ENCODE measurements at regions not wholly inside any gene's neighbourhood (a gene's known extent, or its start where the extent isn't known, plus 50 kb on each side); places are given as distances from the start of the nearest gene placed in this dataset.

DNA sequence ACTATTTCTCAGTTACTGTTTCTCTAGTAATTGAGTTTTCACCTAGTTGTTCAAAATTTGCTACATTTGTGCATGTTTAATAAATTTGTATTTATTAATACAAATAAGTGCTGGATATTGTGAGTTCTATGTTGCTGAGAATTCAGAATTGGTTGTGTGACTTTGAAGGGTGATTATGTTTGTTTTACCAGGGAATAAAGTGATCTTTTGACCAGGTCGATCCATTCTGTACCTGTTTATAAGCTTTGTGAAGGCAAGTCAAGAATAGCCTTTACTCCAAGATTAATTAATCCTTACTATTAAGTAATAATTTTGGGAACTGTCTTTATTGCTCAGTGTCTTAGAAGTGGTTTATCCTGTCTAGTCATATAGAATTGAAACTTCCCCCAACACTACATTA lies 230.0 kb upstream of the GYPC start:
- Mint-ChIP-seq H3K27ac (no peak overlapping the region), H3K4me1 (ENCODE audit: low read depth) (no peaks in the 10 kb centered on the region), H3K9me3 (peaks cover 2% of the 10 kb centered on the region), H3K27me3 (peaks cover 14% of the 10 kb centered on the region), H3K4me3 (no peak overlapping the region), H3K36me3 (ENCODE audit: low read depth) (no peaks in the 10 kb centered on the region)
- TF ChIP-seq, protein P1, sequence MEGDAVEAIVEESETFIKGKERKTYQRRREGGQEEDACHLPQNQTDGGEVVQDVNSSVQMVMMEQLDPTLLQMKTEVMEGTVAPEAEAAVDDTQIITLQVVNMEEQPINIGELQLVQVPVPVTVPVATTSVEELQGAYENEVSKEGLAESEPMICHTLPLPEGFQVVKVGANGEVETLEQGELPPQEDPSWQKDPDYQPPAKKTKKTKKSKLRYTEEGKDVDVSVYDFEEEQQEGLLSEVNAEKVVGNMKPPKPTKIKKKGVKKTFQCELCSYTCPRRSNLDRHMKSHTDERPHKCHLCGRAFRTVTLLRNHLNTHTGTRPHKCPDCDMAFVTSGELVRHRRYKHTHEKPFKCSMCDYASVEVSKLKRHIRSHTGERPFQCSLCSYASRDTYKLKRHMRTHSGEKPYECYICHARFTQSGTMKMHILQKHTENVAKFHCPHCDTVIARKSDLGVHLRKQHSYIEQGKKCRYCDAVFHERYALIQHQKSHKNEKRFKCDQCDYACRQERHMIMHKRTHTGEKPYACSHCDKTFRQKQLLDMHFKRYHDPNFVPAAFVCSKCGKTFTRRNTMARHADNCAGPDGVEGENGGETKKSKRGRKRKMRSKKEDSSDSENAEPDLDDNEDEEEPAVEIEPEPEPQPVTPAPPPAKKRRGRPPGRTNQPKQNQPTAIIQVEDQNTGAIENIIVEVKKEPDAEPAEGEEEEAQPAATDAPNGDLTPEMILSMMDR (IDR thresholded peaks at IDR 0.05), result no peak
- DNase-seq (no peak), ATAC-seq (no peak)
- intact Hi-C loops (cut with micrococcal nuclease), result no loop called here
- POLR2A ChIA-PET, result no interaction called here
- CTCF ChIA-PET, result no interaction called here

DNA sequence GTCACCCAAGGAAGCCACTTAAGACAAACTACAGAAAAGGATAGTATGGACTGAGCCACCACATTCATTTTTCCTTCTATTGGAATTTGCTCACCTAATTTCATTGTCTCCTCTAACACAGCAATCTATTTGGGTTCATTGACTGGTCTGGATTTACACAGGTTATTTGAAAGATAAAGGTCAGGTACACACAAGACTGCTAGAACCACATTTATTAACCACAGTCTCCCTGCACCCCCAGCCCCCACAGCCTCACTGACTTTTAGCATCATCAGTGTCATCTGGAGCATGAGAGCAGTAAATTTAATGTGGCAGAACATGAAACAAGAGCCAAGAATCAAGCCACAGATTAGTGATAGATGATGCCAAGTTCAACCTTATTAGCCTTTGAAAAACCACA lies 226.9 kb upstream of the GYPC start:
- no peaks in the 10 kb centered on the region for H3K4me1 Mint-ChIP-seq (ENCODE audit: low read depth)
- TF ChIP-seq, protein P1 (IDR thresholded peaks at IDR 0.05), result no peak
- no peaks in the 10 kb centered on the region for H3K9me3 Mint-ChIP-seq
- intact Hi-C loops (cut with micrococcal nuclease), result no loop called here
- no peaks in the 10 kb centered on the region for H3K36me3 Mint-ChIP-seq (ENCODE audit: low read depth)
- H3K4me3 Mint-ChIP-seq, result no peak overlapping the region
- no peak overlapping the region for H3K27ac Mint-ChIP-seq
- POLR2A ChIA-PET, result no interaction called here
- no peak for DNase-seq
- H3K27me3 Mint-ChIP-seq, result peaks cover 15% of the 10 kb centered on the region
- CTCF ChIA-PET, result no interaction called here
- no peak for ATAC-seq

DNA sequence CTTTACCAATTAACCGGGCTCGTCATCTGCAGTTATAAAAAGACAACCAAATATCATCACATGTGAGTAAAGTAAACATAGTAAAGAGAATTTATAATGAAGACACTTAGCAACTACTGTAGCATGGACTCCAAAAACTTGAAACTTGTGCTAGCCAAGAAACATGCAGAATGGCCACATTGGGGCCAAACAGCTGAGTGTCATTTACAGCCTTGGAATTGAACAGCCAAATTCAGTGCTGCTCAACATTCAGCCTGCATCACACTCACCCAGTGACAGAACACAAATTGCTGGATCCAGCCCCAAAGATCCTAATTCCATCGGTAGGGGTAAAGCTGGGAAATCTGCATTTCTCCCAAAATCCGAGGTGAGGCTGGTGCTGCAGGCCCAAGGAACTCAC lies 224.8 kb upstream of the GYPC start:
- TF ChIP-seq, protein P1 (IDR thresholded peaks at IDR 0.05), result no peak
- Mint-ChIP-seq H3K9me3 (no peaks in the 10 kb centered on the region), H3K4me1 (ENCODE audit: low read depth) (no peaks in the 10 kb centered on the region), H3K36me3 (ENCODE audit: low read depth) (no peaks in the 10 kb centered on the region), H3K27me3 (peaks cover 13% of the 10 kb centered on the region), H3K4me3 (no peak overlapping the region), H3K27ac (no peak overlapping the region)
- DNase-seq (no peak), ATAC-seq (no peak)
- intact Hi-C loops (cut with micrococcal nuclease), result no loop called here
- ChIA-PET CTCF (interaction anchor here (1.3 to 1.5 kb wide), 3 partner anchors 24 to 97 kb away, joined by 3 to 4 read pairs (median 3); no protein-coding TSS in a partner anchor), POLR2A (no interaction called here)

DNA sequence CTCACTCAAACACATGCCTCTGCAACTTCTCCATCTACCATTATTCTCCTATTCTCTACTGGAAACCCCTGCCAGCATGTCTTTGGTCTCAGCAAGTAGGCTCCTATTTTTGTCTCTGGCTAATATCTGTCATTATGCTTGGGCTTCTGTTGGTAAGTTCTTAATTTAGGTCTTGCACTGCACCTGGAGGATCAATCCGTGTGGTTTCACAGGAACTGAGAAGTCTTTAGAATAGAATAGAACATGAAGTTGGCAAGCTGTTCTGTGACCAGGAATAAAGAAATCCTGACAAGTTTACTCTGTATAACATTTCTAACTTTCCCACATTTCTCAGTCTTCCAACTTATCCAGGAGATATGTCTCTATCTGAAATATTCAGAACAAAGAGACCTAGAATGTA lies 219.5 kb upstream of the GYPC start:
- H3K27me3 Mint-ChIP-seq, result peaks cover 2% of the 10 kb centered on the region
- no peak overlapping the region for H3K4me3 Mint-ChIP-seq
- intact Hi-C loops (cut with micrococcal nuclease), result no loop called here
- H3K4me1 Mint-ChIP-seq (ENCODE audit: low read depth), result no peaks in the 10 kb centered on the region
- ChIA-PET CTCF (interaction anchor here (1.1 to 1.4 kb wide), 2 partner anchors 38 to 341 kb away, joined by 3 to 4 read pairs; no protein-coding TSS in a partner anchor), POLR2A (no interaction called here)
- ATAC-seq, result no peak
- no peak overlapping the region for H3K27ac Mint-ChIP-seq
- no peaks in the 10 kb centered on the region for H3K36me3 Mint-ChIP-seq (ENCODE audit: low read depth)
- TF ChIP-seq, protein P1 (IDR thresholded peaks at IDR 0.05), result no peak
- DNase-seq, result no peak
- H3K9me3 Mint-ChIP-seq, result no peaks in the 10 kb centered on the region

DNA sequence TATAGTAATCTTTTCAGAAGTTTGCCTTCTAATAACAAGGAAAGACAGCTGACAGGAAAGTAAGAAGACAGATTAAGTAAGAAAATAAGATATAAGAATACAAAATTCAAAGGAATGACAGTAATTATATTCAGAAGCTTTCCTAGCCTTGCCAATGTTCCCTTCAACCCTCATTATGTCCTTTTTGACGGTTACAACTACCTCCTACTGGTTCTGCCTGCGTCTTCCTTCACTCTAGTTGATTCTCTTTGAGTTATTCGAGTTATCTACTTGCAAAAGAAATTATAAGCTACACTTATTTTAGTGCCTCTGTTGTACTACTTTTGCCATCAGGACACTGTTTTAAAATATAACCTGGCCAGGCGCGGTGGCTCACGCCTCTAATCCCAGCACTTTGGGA lies 218.9 kb upstream of the GYPC start:
- ChIA-PET CTCF (interaction anchor here (1.1 to 1.4 kb wide), 2 partner anchors 39 to 340 kb away, joined by 3 to 4 read pairs; no protein-coding TSS in a partner anchor), POLR2A (no interaction called here)
- DNase-seq (no peak), ATAC-seq (no peak)
- TF ChIP-seq, protein P1 (IDR thresholded peaks at IDR 0.05), result no peak
- Mint-ChIP-seq H3K4me1 (ENCODE audit: low read depth) (no peaks in the 10 kb centered on the region), H3K27ac (no peak overlapping the region), H3K36me3 (ENCODE audit: low read depth) (no peaks in the 10 kb centered on the region), H3K9me3 (no peaks in the 10 kb centered on the region), H3K4me3 (no peak overlapping the region), H3K27me3 (peaks cover 5% of the 10 kb centered on the region)
- intact Hi-C loops (cut with micrococcal nuclease), result no loop called here

Measured in activated CD8-positive, alpha-beta T cell treated with anti-CD3 and anti-CD28 coated beads for 36 hours (primary cell).